Osteoblast (primary cell): ENCODE measurements at regions not wholly inside any gene's neighbourhood (a gene's known extent, or its start where the extent isn't known, plus 50 kb on each side); places are given as distances from the start of the nearest gene placed in this dataset.
"Not testable (repeated sequence)": the region's sequence is repeated elsewhere in the genome, so short reads cannot be mapped to it uniquely, and the experiment has no call there.

Experiments used
- DNase-seq: peaks from one replicate; pipeline ENCODE4 v3.0.0; 2011; ENCODE audit warnings: low spot score, mixed read lengths; ENCODE audit not compliant: insufficient read length; ENCODE audit errors: missing footprints
- H2AFZ ChIP-seq: 2 replicates; pipeline ENCODE4 v1.6.0; 2011; ENCODE audit warnings: mild to moderate bottlenecking, low read length
- H3K27ac ChIP-seq: 2 replicates; pipeline ENCODE4 v1.5.1; 2011; ENCODE audit warnings: mild to moderate bottlenecking, low read depth, low read length, moderate library complexity
- H3K27me3 ChIP-seq: 2 replicates; pipeline ENCODE4 v1.6.0; 2012; ENCODE audit warnings: mild to moderate bottlenecking, control low read depth, inconsistent platforms, low read length, moderate library complexity; ENCODE audit not compliant: insufficient read depth
- H3K36me3 ChIP-seq: 2 replicates; pipeline ENCODE4 v1.5.1; 2011; ENCODE audit warnings: mild to moderate bottlenecking, low read length, control low read depth, moderate library complexity; ENCODE audit not compliant: insufficient read depth
- H3K4me1 ChIP-seq: 2 replicates; pipeline ENCODE4 v1.5.1; 2011; ENCODE audit warnings: mild to moderate bottlenecking, low read length, control low read depth, moderate library complexity; ENCODE audit not compliant: insufficient read depth
- H3K4me2 ChIP-seq: 2 replicates; pipeline ENCODE4 v1.6.0; 2011; ENCODE audit warnings: mild to moderate bottlenecking, low read length; ENCODE audit not compliant: insufficient read depth
- H3K4me3 ChIP-seq: fragments of 200-600 bp; sonication (generic); 3 replicates; pipeline ENCODE4 v1.5.1; 2012; ENCODE audit warnings: mild to moderate bottlenecking, low read length, inconsistent platforms; ENCODE audit not compliant: insufficient read depth
- H3K79me2 ChIP-seq: 2 replicates; pipeline ENCODE4 v1.6.0; 2012; ENCODE audit warnings: mild to moderate bottlenecking, low read length, control low read depth, inconsistent platforms; ENCODE audit not compliant: insufficient read depth
- H3K9me3 ChIP-seq: 2 replicates; pipeline ENCODE4 v1.5.1; 2011; ENCODE audit warnings: low read depth, low read length, control low read depth
- H4K20me1 ChIP-seq: 2 replicates; pipeline ENCODE4 v1.6.0; 2012; ENCODE audit warnings: mild to moderate bottlenecking, low read length, control low read depth; ENCODE audit not compliant: insufficient read depth

DNA sequence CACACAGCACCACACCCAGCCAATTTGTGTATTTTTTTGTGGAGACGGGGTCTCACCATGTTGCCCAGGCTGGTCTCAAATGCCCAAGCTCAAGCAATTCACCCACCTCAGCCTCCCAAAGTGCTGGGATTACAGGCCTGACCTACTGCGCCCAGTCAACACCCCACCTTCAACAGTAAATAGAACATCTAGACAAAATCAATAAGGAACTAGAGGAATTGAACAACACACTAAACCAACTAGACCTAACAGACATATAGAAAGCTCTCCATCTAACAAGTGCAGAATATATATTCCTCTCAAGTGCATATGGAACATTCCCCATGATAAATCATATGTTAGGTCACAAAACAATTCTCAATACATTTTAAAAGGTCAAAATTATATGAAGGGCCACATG is 56.6 kb upstream of the AGAP9 start:
- not testable (repeated sequence) for H2AFZ ChIP-seq, H3K79me2 ChIP-seq, H3K27ac ChIP-seq, H3K36me3 ChIP-seq, DNase-seq, H3K4me1 ChIP-seq, H3K4me2 ChIP-seq, H4K20me1 ChIP-seq, H3K4me3 ChIP-seq, H3K27me3 ChIP-seq, H3K9me3 ChIP-seq

DNA sequence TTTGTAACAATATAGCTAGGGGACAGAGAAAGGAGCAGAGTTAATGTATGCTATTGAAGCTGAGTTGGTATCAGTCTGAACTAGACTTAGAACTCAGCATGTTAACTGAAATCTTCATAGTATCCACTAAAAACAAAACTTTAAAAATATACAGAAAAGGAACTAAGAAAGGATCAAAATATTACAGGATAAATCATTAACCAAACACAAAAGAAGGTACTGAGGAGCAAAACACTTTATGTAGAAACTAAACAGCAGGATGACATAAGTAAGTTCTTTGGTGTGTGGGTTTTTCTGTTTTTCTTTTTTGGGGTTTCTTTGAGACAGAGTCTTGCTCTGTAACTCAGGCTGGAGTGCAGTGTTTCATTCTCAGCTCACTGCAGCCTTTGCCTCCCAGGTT is 55.1 kb upstream of the AGAP9 start:
- H3K9me3 ChIP-seq, DNase-seq, H3K27me3 ChIP-seq, H3K36me3 ChIP-seq, H3K4me1 ChIP-seq, H3K4me2 ChIP-seq, H2AFZ ChIP-seq, H3K27ac ChIP-seq, H3K79me2 ChIP-seq, H3K4me3 ChIP-seq, H4K20me1 ChIP-seq: not testable (repeated sequence)
